Glomerular visceral epithelial cell (primary cell): ENCODE measurements at regions not wholly inside any gene's neighbourhood (a gene's known extent, or its start where the extent isn't known, plus 50 kb on each side); places are given as distances from the start of the nearest gene placed in this dataset.
"Not testable (repeated sequence)": the region's sequence is repeated elsewhere in the genome, so short reads cannot be mapped to it uniquely, and the experiment has no call there.

ENCODE experiments used
- DNase-seq: peaks from one replicate; pipeline ENCODE4 v3.0.0-alpha.2; 2016; ENCODE audit errors: extremely low spot score

- DNase-seq, result no peak
Measured at GRCh38 chr2:52710810-52711618, 1056.6 kb upstream of the CHAC2 start.

- no peak for DNase-seq
Measured at GRCh38 chr2:52704251-52704650, 1063.4 kb upstream of the CHAC2 start.

- no peak for DNase-seq
Measured at GRCh38 chr2:52703004-52703403, 1064.6 kb upstream of the CHAC2 start.

GRCh38 chr2:52698408-52698807, 1069.2 kb upstream of the CHAC2 start:
- DNase-seq, result no peak

- DNase-seq, result no peak
Measured at GRCh38 chr2:52697690-52698089, 1069.9 kb upstream of the CHAC2 start.

GRCh38 chr2:52695731-52696130, 1071.9 kb upstream of the CHAC2 start:
- DNase-seq, result no peak

- DNase-seq, result no peak
Measured at GRCh38 chr2:52686935-52687334, 1080.7 kb upstream of the CHAC2 start.

- no peak for DNase-seq
Measured at GRCh38 chr2:52676056-52676455, 1091.5 kb upstream of the CHAC2 start.

- DNase-seq, result no peak
Measured at GRCh38 chr2:52668724-52669123, 1098.9 kb upstream of the CHAC2 start.

GRCh38 chr2:52659546-52659945, 1108.1 kb upstream of the CHAC2 start:
- no peak for DNase-seq

- DNase-seq, result peak; percentile 50
Measured at GRCh38 chr2:52658598-52658997, 1109.0 kb upstream of the CHAC2 start.

- no peak for DNase-seq
Measured at GRCh38 chr2:52639692-52640091, 1127.9 kb upstream of the CHAC2 start.

GRCh38 chr2:52632543-52632942, 1135.1 kb upstream of the CHAC2 start:
- no peak for DNase-seq

GRCh38 chr2:52629944-52630343, 1137.7 kb upstream of the CHAC2 start:
- no peak for DNase-seq

GRCh38 chr2:52629531-52629930, 1138.1 kb upstream of the CHAC2 start:
- no peak for DNase-seq

- no peak for DNase-seq
Measured at GRCh38 chr2:52622266-52622665, 1145.3 kb upstream of the CHAC2 start.

- no peak for DNase-seq
Measured at GRCh38 chr2:52613064-52613463, 1154.5 kb upstream of the CHAC2 start.

- no peak for DNase-seq
Measured at GRCh38 chr2:52611759-52612158, 1155.8 kb upstream of the CHAC2 start.

- no peak for DNase-seq
Measured at GRCh38 chr2:52608030-52608429, 1159.6 kb upstream of the CHAC2 start.

GRCh38 chr2:52597346-52597745, 1170.3 kb upstream of the CHAC2 start:
- no peak for DNase-seq

GRCh38 chr2:52594026-52594425, 1173.6 kb upstream of the CHAC2 start:
- no peak for DNase-seq

GRCh38 chr2:52584071-52584470, 1183.5 kb upstream of the CHAC2 start:
- DNase-seq, result not testable (repeated sequence)

- no peak for DNase-seq
Measured at GRCh38 chr2:52572469-52572894, 1195.1 kb upstream of the CHAC2 start.
